GM18520 (cell line): ENCODE measurements at regions not wholly inside any gene's neighbourhood (a gene's known extent, or its start where the extent isn't known, plus 50 kb on each side); places are given as distances from the start of the nearest gene placed in this dataset.

Source experiments
- ATAC-seq: cut with Tn5 transposase; IDR thresholded peaks from one replicate; pipeline ENCODE4 v1.9.1; 2021; ENCODE audit not compliant: unreplicated experiment

- no peak for ATAC-seq
Observed at GRCh38 chr15:95874637-95875036, 455.9 kb upstream of the NR2F2 start.

- ATAC-seq: no peak
Observed at GRCh38 chr15:95875121-95875643, 455.3 kb upstream of the NR2F2 start.

GRCh38 chr15:95880031-95880570 lies 450.4 kb upstream of the NR2F2 start:
- ATAC-seq: no peak

- no peak for ATAC-seq
Observed at GRCh38 chr15:95880630-95881029, 449.9 kb upstream of the NR2F2 start.

- no peak for ATAC-seq
Observed at GRCh38 chr15:95883064-95883463, 447.4 kb upstream of the NR2F2 start.

- no peak for ATAC-seq
Observed at GRCh38 chr15:95884276-95884675, 446.2 kb upstream of the NR2F2 start.

- no peak for ATAC-seq
Observed at GRCh38 chr15:95887666-95888390, 442.7 kb upstream of the NR2F2 start.

- ATAC-seq: no peak
Observed at GRCh38 chr15:95888762-95889161, 441.7 kb upstream of the NR2F2 start.

- no peak for ATAC-seq
Observed at GRCh38 chr15:95894407-95894956, 436.0 kb upstream of the NR2F2 start.

GRCh38 chr15:95895508-95895907 lies 435.0 kb upstream of the NR2F2 start:
- no peak for ATAC-seq

- no peak for ATAC-seq
Observed at GRCh38 chr15:95897651-95898050, 432.8 kb upstream of the NR2F2 start.

- ATAC-seq: no peak
Observed at GRCh38 chr15:95898761-95899160, 431.7 kb upstream of the NR2F2 start.

- no peak for ATAC-seq
Observed at GRCh38 chr15:95901271-95901670, 429.2 kb upstream of the NR2F2 start.

- ATAC-seq: no peak
Observed at GRCh38 chr15:95902606-95903005, 427.9 kb upstream of the NR2F2 start.

GRCh38 chr15:95903352-95903751 lies 427.1 kb upstream of the NR2F2 start:
- ATAC-seq: no peak

- no peak for ATAC-seq
Observed at GRCh38 chr15:95910643-95911212, 419.8 kb upstream of the NR2F2 start.

- no peak for ATAC-seq
Observed at GRCh38 chr15:95911570-95912279, 418.8 kb upstream of the NR2F2 start.

- no peak for ATAC-seq
Observed at GRCh38 chr15:95912280-95912625, 418.2 kb upstream of the NR2F2 start.

GRCh38 chr15:95912728-95913127 lies 417.8 kb upstream of the NR2F2 start:
- no peak for ATAC-seq

- ATAC-seq: no peak
Observed at GRCh38 chr15:95916568-95916967, 413.9 kb upstream of the NR2F2 start.

GRCh38 chr15:95918525-95918924 lies 412.0 kb upstream of the NR2F2 start:
- ATAC-seq: no peak

- ATAC-seq: no peak
Observed at GRCh38 chr15:95919460-95919859, 411.0 kb upstream of the NR2F2 start.
